A549 (cell line): ENCODE measurements at regions not wholly inside any gene's neighbourhood (a gene's known extent, or its start where the extent isn't known, plus 50 kb on each side); places are given as distances from the start of the nearest gene placed in this dataset.

Experiments
- CEBPB ChIP-seq, 2 experiments: fragments of >200 bp in 1 of 2; sonication (Bioruptor Twin) in 1 of 2; formaldehyde crosslinking in 1 of 2; IDR thresholded peaks; 2 replicates each; pipeline ENCODE4 v1.6.1; 2012 to 2016
- CHD4 ChIP-seq: fragments of 200-600 bp; sonication (generic); IDR thresholded peaks from 2 replicates; pipeline ENCODE4 v1.6.1; 2016; ENCODE audit warnings: antibody characterized with exemption, mild to moderate bottlenecking, borderline replicate concordance
- EP300 ChIP-seq, 2 experiments: fragments of >200 bp; sonication (Bioruptor Twin); formaldehyde crosslinking; IDR thresholded peaks; 2 replicates in 1 of 2; 3 replicates in 1 of 2; pipeline ENCODE4 v1.6.1; 2016 to 2017
- FOSL2 ChIP-seq, 2 experiments: fragments of 450-650 bp in 1 of 2; fragments of >200 bp in 1 of 2; sonication (Bioruptor Twin) in 1 of 2; formaldehyde crosslinking; IDR thresholded peaks; 2 replicates each; pipeline versions ENCODE4 v1.5.0 to v1.6.1; 2016 to 2020; ENCODE audit warnings: mild to moderate bottlenecking in 1 of 2, moderate library complexity in 1 of 2
- JUNB ChIP-seq: fragments of >200 bp; sonication (Bioruptor Twin); formaldehyde crosslinking; IDR thresholded peaks from 2 replicates; pipeline ENCODE4 v1.6.1; 2016
- MYC ChIP-seq: IDR thresholded peaks from 2 replicates; pipeline ENCODE4 v1.6.1; 2012; ENCODE audit warnings: mild to moderate bottlenecking, inconsistent platforms, low read length, improper control_type of control experiment, borderline replicate concordance
- PHF8 ChIP-seq: fragments of 200-600 bp; sonication (generic); IDR thresholded peaks from 2 replicates; pipeline ENCODE4 v1.6.1; 2016; ENCODE audit warnings: low read depth, mild to moderate bottlenecking, antibody characterized with exemption, moderate library complexity, borderline replicate concordance
- POLR2A ChIP-seq: IDR thresholded peaks from 2 replicates; pipeline ENCODE4 v1.6.1; 2012; ENCODE audit warnings: mild to moderate bottlenecking, low read length
- RAD21 ChIP-seq, 2 experiments: fragments of >200 bp in 1 of 2; sonication (Bioruptor Twin) in 1 of 2; formaldehyde crosslinking in 1 of 2; IDR thresholded peaks in 1 of 2; conservative IDR thresholded peaks in 1 of 2; 2 replicates in 1 of 2; 3 replicates in 1 of 2; pipeline ENCODE4 v1.6.1; 2012 to 2018; ENCODE audit warnings: inconsistent platforms in 1 of 2
- TF ChIP-seq, protein P1 (sequence below): fragments of 250-450 bp; sonication (Bioruptor Pico); IDR thresholded peaks from 2 replicates; pipeline ENCODE4 v1.5.0; 2021; ENCODE audit warnings: mild to moderate bottlenecking, moderate library complexity, borderline replicate concordance
- TF ChIP-seq, protein P2 (sequence below): fragments of >200 bp; sonication (Bioruptor Twin); formaldehyde crosslinking; IDR thresholded peaks from 3 replicates; pipeline ENCODE4 v1.5.1; 2016

DNA sequence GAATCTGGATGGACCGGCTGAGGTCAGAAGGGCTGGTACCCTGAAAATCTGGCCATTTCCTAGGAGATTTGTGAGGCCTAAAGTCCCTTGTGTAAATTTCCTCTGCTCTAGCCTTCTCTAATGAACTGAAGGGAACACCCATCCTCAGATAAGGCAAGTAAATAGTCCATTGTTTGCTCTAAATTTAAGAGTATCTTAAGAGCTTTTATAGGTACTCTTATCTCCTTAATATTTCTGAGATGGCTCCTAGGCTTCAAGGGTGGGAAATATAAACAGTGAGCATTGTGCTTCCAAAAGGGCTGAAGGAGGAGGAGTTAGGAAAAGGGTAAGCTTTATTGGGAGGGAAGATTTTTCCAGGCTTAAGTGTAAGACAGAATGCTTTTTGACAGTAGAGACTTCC, 148.7 kb upstream of the EDNRB start:
- TF ChIP-seq PHF8 (no peak), CHD4 (no peak), POLR2A (no peak), MYC (no peak), CEBPB (IDR thresholded peaks at IDR 0.05) (no peak), JUNB (no peak), EP300 (IDR thresholded peaks at IDR 0.05) (no peak), FOSL2 (IDR thresholded peaks at IDR 0.05) (no peak), FOSL2 (CRISPR knock-in tag; IDR thresholded peaks at IDR 0.05) (no peak), RAD21 (conservative IDR thresholded peaks at IDR 0.05 in 1 of 2, IDR thresholded peaks at IDR 0.05 in 1 of 2) (no peak)
- TF ChIP-seq, protein P1, sequence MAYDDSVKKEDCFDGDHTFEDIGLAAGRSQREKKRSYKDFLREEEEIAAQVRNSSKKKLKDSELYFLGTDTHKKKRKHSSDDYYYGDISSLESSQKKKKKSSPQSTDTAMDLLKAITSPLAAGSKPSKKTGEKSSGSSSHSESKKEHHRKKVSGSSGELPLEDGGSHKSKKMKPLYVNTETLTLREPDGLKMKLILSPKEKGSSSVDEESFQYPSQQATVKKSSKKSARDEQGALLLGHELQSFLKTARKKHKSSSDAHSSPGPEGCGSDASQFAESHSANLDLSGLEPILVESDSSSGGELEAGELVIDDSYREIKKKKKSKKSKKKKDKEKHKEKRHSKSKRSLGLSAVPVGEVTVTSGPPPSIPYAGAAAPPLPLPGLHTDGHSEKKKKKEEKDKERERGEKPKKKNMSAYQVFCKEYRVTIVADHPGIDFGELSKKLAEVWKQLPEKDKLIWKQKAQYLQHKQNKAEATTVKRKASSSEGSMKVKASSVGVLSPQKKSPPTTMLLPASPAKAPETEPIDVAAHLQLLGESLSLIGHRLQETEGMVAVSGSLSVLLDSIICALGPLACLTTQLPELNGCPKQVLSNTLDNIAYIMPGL, result no peak
- TF ChIP-seq, protein P2, sequence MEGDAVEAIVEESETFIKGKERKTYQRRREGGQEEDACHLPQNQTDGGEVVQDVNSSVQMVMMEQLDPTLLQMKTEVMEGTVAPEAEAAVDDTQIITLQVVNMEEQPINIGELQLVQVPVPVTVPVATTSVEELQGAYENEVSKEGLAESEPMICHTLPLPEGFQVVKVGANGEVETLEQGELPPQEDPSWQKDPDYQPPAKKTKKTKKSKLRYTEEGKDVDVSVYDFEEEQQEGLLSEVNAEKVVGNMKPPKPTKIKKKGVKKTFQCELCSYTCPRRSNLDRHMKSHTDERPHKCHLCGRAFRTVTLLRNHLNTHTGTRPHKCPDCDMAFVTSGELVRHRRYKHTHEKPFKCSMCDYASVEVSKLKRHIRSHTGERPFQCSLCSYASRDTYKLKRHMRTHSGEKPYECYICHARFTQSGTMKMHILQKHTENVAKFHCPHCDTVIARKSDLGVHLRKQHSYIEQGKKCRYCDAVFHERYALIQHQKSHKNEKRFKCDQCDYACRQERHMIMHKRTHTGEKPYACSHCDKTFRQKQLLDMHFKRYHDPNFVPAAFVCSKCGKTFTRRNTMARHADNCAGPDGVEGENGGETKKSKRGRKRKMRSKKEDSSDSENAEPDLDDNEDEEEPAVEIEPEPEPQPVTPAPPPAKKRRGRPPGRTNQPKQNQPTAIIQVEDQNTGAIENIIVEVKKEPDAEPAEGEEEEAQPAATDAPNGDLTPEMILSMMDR, result no peak
